ENCODE measurements at regions not wholly inside any gene's neighbourhood (a gene's known extent, or its start where the extent isn't known, plus 50 kb on each side); places are given as distances from the start of the nearest gene placed in this dataset.

- DNase-seq (ENCODE audit: low read depth): no peak
Measured at GRCh38 chr2:128554151-128554769, 235.6 kb upstream of the HS6ST1 start.

GRCh38 chr2:128555433-128555832, 236.8 kb upstream of the HS6ST1 start:
- no peak for DNase-seq (ENCODE audit: low read depth)

- no peak for DNase-seq (ENCODE audit: low read depth)
Measured at GRCh38 chr2:128556089-128556488, 237.4 kb upstream of the HS6ST1 start.

- DNase-seq (ENCODE audit: low read depth): no peak
Measured at GRCh38 chr2:128556633-128557032, 238.0 kb upstream of the HS6ST1 start.

- no peak for DNase-seq (ENCODE audit: low read depth)
Measured at GRCh38 chr2:128557069-128557468, 238.4 kb upstream of the HS6ST1 start.

- DNase-seq (ENCODE audit: low read depth): no peak
Measured at GRCh38 chr2:128557831-128558241, 239.2 kb upstream of the HS6ST1 start.

GRCh38 chr2:128558441-128558840, 239.8 kb upstream of the HS6ST1 start:
- DNase-seq (ENCODE audit: low read depth): no peak

- DNase-seq (ENCODE audit: low read depth): no peak
Measured at GRCh38 chr2:128558895-128559532, 240.3 kb upstream of the HS6ST1 start.

- no peak for DNase-seq (ENCODE audit: low read depth)
Measured at GRCh38 chr2:128559533-128560515, 241.2 kb upstream of the HS6ST1 start.

GRCh38 chr2:128560718-128561117, 242.1 kb upstream of the HS6ST1 start:
- DNase-seq (ENCODE audit: low read depth): no peak

- no peak for DNase-seq (ENCODE audit: low read depth)
Measured at GRCh38 chr2:128562471-128563347, 244.0 kb upstream of the HS6ST1 start.

- no peak for DNase-seq (ENCODE audit: low read depth)
Measured at GRCh38 chr2:128563348-128563687, 244.7 kb upstream of the HS6ST1 start.

- DNase-seq (ENCODE audit: low read depth): no peak
Measured at GRCh38 chr2:128564131-128564530, 245.5 kb upstream of the HS6ST1 start.

- DNase-seq (ENCODE audit: low read depth): no peak
Measured at GRCh38 chr2:128564551-128564950, 245.9 kb upstream of the HS6ST1 start.

- no peak for DNase-seq (ENCODE audit: low read depth)
Measured at GRCh38 chr2:128565441-128565840, 246.8 kb upstream of the HS6ST1 start.

- DNase-seq (ENCODE audit: low read depth): no peak
Measured at GRCh38 chr2:128566671-128567070, 248.0 kb upstream of the HS6ST1 start.

GRCh38 chr2:128568106-128568505, 249.4 kb upstream of the HS6ST1 start:
- DNase-seq (ENCODE audit: low read depth): no peak

GRCh38 chr2:128573116-128573515, 254.4 kb upstream of the HS6ST1 start:
- no peak for DNase-seq (ENCODE audit: low read depth)

GRCh38 chr2:128573531-128573930, 254.9 kb upstream of the HS6ST1 start:
- no peak for DNase-seq (ENCODE audit: low read depth)

- no peak for DNase-seq (ENCODE audit: low read depth)
Measured at GRCh38 chr2:128577141-128577930, 258.7 kb upstream of the HS6ST1 start.
